ENCODE measurements at regions not wholly inside any gene's neighbourhood (a gene's known extent, or its start where the extent isn't known, plus 50 kb on each side); places are given as distances from the start of the nearest gene placed in this dataset.

GRCh38 chr3:89606151-89606550 is 498.7 kb downstream of the EPHA3 start:
- H3K27ac ChIP-seq (ENCODE audit: insufficient read depth, low read length, poor library complexity, severe bottlenecking) = no peak overlapping the region
- H3K4me1 ChIP-seq (ENCODE audit: control insufficient read depth, insufficient read depth, low read length, poor library complexity, severe bottlenecking) = no peaks in the 10 kb centered on the region
- H3K36me3 ChIP-seq (ENCODE audit: control insufficient read depth, insufficient read depth, low read length) = no peaks in the 10 kb centered on the region
- DNase-seq (no peak), ATAC-seq (ENCODE audit: low read depth in 2 of 2) (no peak)
- H3K27me3 ChIP-seq (ENCODE audit: control insufficient read depth, insufficient read depth, low read length) = no peaks in the 10 kb centered on the region
- no peaks in the 10 kb centered on the region for H3K27me3 Mint-ChIP-seq
- no peak overlapping the region for H3K27ac Mint-ChIP-seq
- peaks cover 3 to 16% (median 13%) of the 10 kb centered on the region in 7 donors for H3K9me3 Mint-ChIP-seq
- no peak overlapping the region for H3K4me3 ChIP-seq (ENCODE audit: low read depth, low read length)
- H3K4me3 Mint-ChIP-seq = no peak overlapping the region
- H3K9me3 ChIP-seq (ENCODE audit: control insufficient read depth in 2 of 2, low read length in 2 of 2) = peaks cover 0 to 2% of the 10 kb centered on the region in 2 experiments
- no peaks in the 10 kb centered on the region for H3K4me1 Mint-ChIP-seq
- H3K36me3 Mint-ChIP-seq = no peaks in the 10 kb centered on the region

- H3K27me3 Mint-ChIP-seq = no peaks in the 10 kb centered on the region
- no peak overlapping the region for H3K27ac ChIP-seq (ENCODE audit: insufficient read depth, low read length, poor library complexity, severe bottlenecking)
These were observed 504.6 kb downstream of the EPHA3 start for GRCh38 chr3:89612027-89612426.

GRCh38 chr3:89613241-89613640 is 505.8 kb downstream of the EPHA3 start:
- no peaks in the 10 kb centered on the region for H3K36me3 Mint-ChIP-seq
- H3K27ac Mint-ChIP-seq = no peak overlapping the region
- ATAC-seq (ENCODE audit: low read depth in 2 of 2) (no peak), DNase-seq (no peak)
- Histone ChIP-seq H3K4me1 (ENCODE audit: control insufficient read depth, insufficient read depth, low read length, poor library complexity, severe bottlenecking) (no peaks in the 10 kb centered on the region), H3K9me3 (ENCODE audit: control insufficient read depth in 2 of 2, low read length in 2 of 2) (peaks cover 0 to 3% of the 10 kb centered on the region in 2 experiments), H3K27me3 (ENCODE audit: control insufficient read depth, insufficient read depth, low read length) (no peaks in the 10 kb centered on the region), H3K4me3 (ENCODE audit: low read depth, low read length) (no peak overlapping the region), H3K27ac (ENCODE audit: insufficient read depth, low read length, poor library complexity, severe bottlenecking) (no peak overlapping the region), H3K36me3 (ENCODE audit: control insufficient read depth, insufficient read depth, low read length) (no peaks in the 10 kb centered on the region)
- H3K27me3 Mint-ChIP-seq = no peaks in the 10 kb centered on the region
- no peaks in the 10 kb centered on the region for H3K4me1 Mint-ChIP-seq
- H3K9me3 Mint-ChIP-seq = peaks cover 5 to 23% (median 11%) of the 10 kb centered on the region in 7 donors
- H3K4me3 Mint-ChIP-seq = no peak overlapping the region

More at GRCh38 chr3:89612027-89612426, 504.6 kb downstream of the EPHA3 start:
- no peak for ATAC-seq (ENCODE audit: low read depth in 2 of 2)
- no peak overlapping the region for H3K27ac Mint-ChIP-seq
- DNase-seq = no peak
- Histone ChIP-seq H3K36me3 (ENCODE audit: control insufficient read depth, insufficient read depth, low read length) (no peaks in the 10 kb centered on the region), H3K9me3 (ENCODE audit: control insufficient read depth in 2 of 2, low read length in 2 of 2) (no peaks in the 10 kb centered on the region), H3K4me3 (ENCODE audit: low read depth, low read length) (no peak overlapping the region), H3K4me1 (ENCODE audit: control insufficient read depth, insufficient read depth, low read length, poor library complexity, severe bottlenecking) (no peaks in the 10 kb centered on the region), H3K27me3 (ENCODE audit: control insufficient read depth, insufficient read depth, low read length) (no peaks in the 10 kb centered on the region)
- H3K36me3 Mint-ChIP-seq = no peaks in the 10 kb centered on the region
- H3K4me3 Mint-ChIP-seq = no peak overlapping the region
- H3K9me3 Mint-ChIP-seq = peaks cover 3 to 23% (median 11%) of the 10 kb centered on the region in 7 donors
- no peaks in the 10 kb centered on the region for H3K4me1 Mint-ChIP-seq

- H3K27me3 Mint-ChIP-seq = no peaks in the 10 kb centered on the region
- H3K9me3 Mint-ChIP-seq = peaks cover 4 to 27% (median 9%) of the 10 kb centered on the region in 7 donors
- Histone ChIP-seq H3K9me3 (ENCODE audit: control insufficient read depth in 2 of 2, low read length in 2 of 2) (peaks cover 4 to 5% of the 10 kb centered on the region in 2 experiments), H3K4me3 (ENCODE audit: low read depth, low read length) (no peak overlapping the region), H3K27ac (ENCODE audit: insufficient read depth, low read length, poor library complexity, severe bottlenecking) (no peak overlapping the region), H3K27me3 (ENCODE audit: control insufficient read depth, insufficient read depth, low read length) (no peaks in the 10 kb centered on the region), H3K36me3 (ENCODE audit: control insufficient read depth, insufficient read depth, low read length) (no peaks in the 10 kb centered on the region), H3K4me1 (ENCODE audit: control insufficient read depth, insufficient read depth, low read length, poor library complexity, severe bottlenecking) (no peaks in the 10 kb centered on the region)
- ATAC-seq (ENCODE audit: low read depth in 2 of 2) = no peak
- no peaks in the 10 kb centered on the region for H3K4me1 Mint-ChIP-seq
- H3K36me3 Mint-ChIP-seq = no peaks in the 10 kb centered on the region
- H3K4me3 Mint-ChIP-seq = no peak overlapping the region
- no peak for DNase-seq
- no peak overlapping the region for H3K27ac Mint-ChIP-seq
These were observed 510.3 kb downstream of the EPHA3 start for GRCh38 chr3:89617706-89618105.

GRCh38 chr3:89619263-89619662 is 511.8 kb downstream of the EPHA3 start:
- no peaks in the 10 kb centered on the region for H3K4me1 Mint-ChIP-seq
- H3K9me3 ChIP-seq (ENCODE audit: control insufficient read depth in 2 of 2, low read length in 2 of 2) = peaks cover 4 to 5% of the 10 kb centered on the region in 2 experiments
- no peak overlapping the region for H3K4me3 ChIP-seq (ENCODE audit: low read depth, low read length)
- H3K27ac ChIP-seq (ENCODE audit: insufficient read depth, low read length, poor library complexity, severe bottlenecking) = no peak overlapping the region
- no peaks in the 10 kb centered on the region for H3K27me3 Mint-ChIP-seq
- no peaks in the 10 kb centered on the region for H3K4me1 ChIP-seq (ENCODE audit: control insufficient read depth, insufficient read depth, low read length, poor library complexity, severe bottlenecking)
- no peak overlapping the region for H3K27ac Mint-ChIP-seq
- no peak for ATAC-seq (ENCODE audit: low read depth in 2 of 2)
- H3K9me3 Mint-ChIP-seq = peaks cover under 1 to 17% (median 5%) of the 10 kb centered on the region in 7 donors
- no peaks in the 10 kb centered on the region for H3K36me3 ChIP-seq (ENCODE audit: control insufficient read depth, insufficient read depth, low read length)
- no peak overlapping the region for H3K4me3 Mint-ChIP-seq
- DNase-seq = no peak
- no peaks in the 10 kb centered on the region for H3K27me3 ChIP-seq (ENCODE audit: control insufficient read depth, insufficient read depth, low read length)
- no peaks in the 10 kb centered on the region for H3K36me3 Mint-ChIP-seq

- Mint-ChIP-seq H3K27me3 (no peaks in the 10 kb centered on the region), H3K4me1 (no peaks in the 10 kb centered on the region), H3K4me3 (no peak overlapping the region), H3K36me3 (no peaks in the 10 kb centered on the region), H3K9me3 (peaks cover 0 to 18% (median 5%) of the 10 kb centered on the region in 7 donors), H3K27ac (no peak overlapping the region)
- Histone ChIP-seq H3K27me3 (ENCODE audit: control insufficient read depth, insufficient read depth, low read length) (no peaks in the 10 kb centered on the region), H3K9me3 (ENCODE audit: control insufficient read depth in 2 of 2, low read length in 2 of 2) (peaks cover 4 to 5% of the 10 kb centered on the region in 2 experiments), H3K27ac (ENCODE audit: insufficient read depth, low read length, poor library complexity, severe bottlenecking) (no peak overlapping the region), H3K36me3 (ENCODE audit: control insufficient read depth, insufficient read depth, low read length) (no peaks in the 10 kb centered on the region), H3K4me1 (ENCODE audit: control insufficient read depth, insufficient read depth, low read length, poor library complexity, severe bottlenecking) (no peaks in the 10 kb centered on the region), H3K4me3 (ENCODE audit: low read depth, low read length) (no peak overlapping the region)
- DNase-seq = no peak
- ATAC-seq (ENCODE audit: low read depth in 2 of 2) = no peak
These were observed 514.8 kb downstream of the EPHA3 start for GRCh38 chr3:89622063-89622700.

- no peaks in the 10 kb centered on the region for H3K36me3 ChIP-seq (ENCODE audit: control insufficient read depth, insufficient read depth, low read length)
- no peak overlapping the region for H3K27ac Mint-ChIP-seq
- no peak for ATAC-seq (ENCODE audit: low read depth in 2 of 2)
- no peak overlapping the region for H3K27ac ChIP-seq (ENCODE audit: insufficient read depth, low read length, poor library complexity, severe bottlenecking)
- H3K27me3 Mint-ChIP-seq = no peaks in the 10 kb centered on the region
- H3K4me1 Mint-ChIP-seq = no peaks in the 10 kb centered on the region
- no peak for DNase-seq
- no peaks in the 10 kb centered on the region for H3K27me3 ChIP-seq (ENCODE audit: control insufficient read depth, insufficient read depth, low read length)
- peaks cover 0 to 5% of the 10 kb centered on the region in 2 experiments for H3K9me3 ChIP-seq (ENCODE audit: control insufficient read depth in 2 of 2, low read length in 2 of 2)
- H3K36me3 Mint-ChIP-seq = no peaks in the 10 kb centered on the region
- H3K4me1 ChIP-seq (ENCODE audit: control insufficient read depth, insufficient read depth, low read length, poor library complexity, severe bottlenecking) = no peaks in the 10 kb centered on the region
- peaks cover 0 to 24% (median 9%) of the 10 kb centered on the region in 7 donors for H3K9me3 Mint-ChIP-seq
- no peak overlapping the region for H3K4me3 ChIP-seq (ENCODE audit: low read depth, low read length)
- H3K4me3 Mint-ChIP-seq = no peak overlapping the region
These were observed 517.1 kb downstream of the EPHA3 start for GRCh38 chr3:89624494-89624893.

- Histone ChIP-seq H3K36me3 (ENCODE audit: control insufficient read depth, insufficient read depth, low read length) (no peaks in the 10 kb centered on the region), H3K27ac (ENCODE audit: insufficient read depth, low read length, poor library complexity, severe bottlenecking) (no peak overlapping the region), H3K4me1 (ENCODE audit: control insufficient read depth, insufficient read depth, low read length, poor library complexity, severe bottlenecking) (no peaks in the 10 kb centered on the region), H3K27me3 (ENCODE audit: control insufficient read depth, insufficient read depth, low read length) (no peaks in the 10 kb centered on the region), H3K4me3 (ENCODE audit: low read depth, low read length) (no peak overlapping the region), H3K9me3 (ENCODE audit: control insufficient read depth in 2 of 2, low read length in 2 of 2) (peaks cover 0 to 5% of the 10 kb centered on the region in 2 experiments)
- Mint-ChIP-seq H3K4me1 (no peaks in the 10 kb centered on the region), H3K4me3 (no peak overlapping the region), H3K36me3 (no peaks in the 10 kb centered on the region), H3K27me3 (no peaks in the 10 kb centered on the region), H3K9me3 (peaks cover 0 to 24% (median 9%) of the 10 kb centered on the region in 7 donors), H3K27ac (no peak overlapping the region)
- DNase-seq (no peak), ATAC-seq (ENCODE audit: low read depth in 2 of 2) (no peak)
These were observed 518.5 kb downstream of the EPHA3 start for GRCh38 chr3:89625945-89626344.

All from CD4-positive, CD25-positive, alpha-beta regulatory T cell (primary cell).